Medulla oblongata (tissue), 1 donor: ENCODE measurements at regions not wholly inside any gene's neighbourhood (a gene's known extent, or its start where the extent isn't known, plus 50 kb on each side); places are given as distances from the start of the nearest gene placed in this dataset.

ENCODE experiments used
- DNase-seq: peaks from one replicate; pipeline ENCODE4 v3.0.0-alpha.2; 2015; ENCODE audit errors: extremely low spot score

DNA sequence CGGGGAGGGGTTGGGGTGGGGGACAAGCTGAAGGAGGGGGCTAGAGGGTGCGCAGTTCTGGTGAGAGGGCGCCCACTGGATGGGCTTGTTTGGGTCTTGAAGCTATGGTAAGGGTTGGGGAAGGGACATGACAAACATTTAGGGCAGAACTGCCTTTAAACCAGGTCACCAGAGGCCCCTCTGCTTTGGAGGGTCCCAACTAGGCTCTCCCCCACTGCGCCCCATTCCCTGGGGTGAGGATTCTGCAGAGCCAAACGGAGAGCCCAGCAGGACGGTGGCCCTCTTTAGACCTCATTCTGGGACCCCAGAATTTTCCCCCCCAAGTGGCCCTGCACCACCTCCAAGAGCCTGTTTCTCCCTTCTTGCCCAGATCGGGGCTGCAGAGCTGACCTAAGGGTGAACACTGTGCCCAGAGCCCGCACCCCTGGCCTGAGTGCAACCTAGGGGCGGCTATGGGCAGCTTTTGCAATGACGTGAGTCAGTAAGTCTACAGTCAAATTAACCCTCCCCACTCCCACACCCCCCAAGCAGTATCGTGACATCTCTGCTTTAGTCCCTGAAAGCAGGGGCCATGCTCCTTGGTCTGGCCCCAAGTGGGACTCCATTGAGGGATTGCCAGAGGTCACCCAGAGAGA lies 593.8 kb downstream of the MATN1 start:
- no peak for DNase-seq

DNA sequence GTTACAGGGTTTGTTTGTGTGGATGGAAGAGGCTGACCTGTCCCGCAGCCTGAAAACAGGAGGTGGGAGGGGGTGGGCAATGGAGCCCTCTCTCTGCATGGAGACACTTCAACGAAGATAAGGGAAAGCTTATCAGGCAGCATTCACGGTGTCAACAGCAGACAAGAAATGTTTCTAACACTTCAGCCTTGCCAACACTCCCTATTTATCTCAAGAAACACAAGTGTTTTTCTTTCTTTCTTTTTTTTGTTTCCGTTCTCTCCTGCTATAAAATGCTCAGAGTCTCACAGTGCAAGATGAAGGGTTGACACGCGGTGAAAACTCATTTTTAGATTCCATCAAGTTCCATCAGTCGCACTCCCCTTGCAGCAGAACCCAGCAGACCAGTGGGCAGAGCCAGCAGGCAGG lies 594.4 kb downstream of the MATN1 start:
- DNase-seq: no peak

DNA sequence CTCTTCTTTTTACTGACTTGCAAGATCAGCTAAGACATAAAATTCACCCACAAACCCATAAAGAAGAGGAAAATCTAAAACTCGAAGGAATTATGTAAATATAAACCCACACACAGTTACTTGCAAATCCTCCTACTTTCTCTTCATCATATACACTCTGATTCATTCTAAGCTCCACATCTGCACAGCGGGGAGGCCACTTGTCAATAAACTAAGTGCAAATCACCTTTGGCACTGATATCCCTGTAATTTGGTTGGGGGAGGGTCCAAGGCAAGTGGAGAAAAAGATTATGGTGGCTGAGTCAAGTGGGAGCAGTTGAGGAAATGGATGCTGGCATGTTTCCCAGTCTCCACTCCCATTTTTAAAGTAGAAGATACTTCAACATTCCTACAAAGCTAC lies 596.5 kb downstream of the MATN1 start:
- no peak for DNase-seq

DNA sequence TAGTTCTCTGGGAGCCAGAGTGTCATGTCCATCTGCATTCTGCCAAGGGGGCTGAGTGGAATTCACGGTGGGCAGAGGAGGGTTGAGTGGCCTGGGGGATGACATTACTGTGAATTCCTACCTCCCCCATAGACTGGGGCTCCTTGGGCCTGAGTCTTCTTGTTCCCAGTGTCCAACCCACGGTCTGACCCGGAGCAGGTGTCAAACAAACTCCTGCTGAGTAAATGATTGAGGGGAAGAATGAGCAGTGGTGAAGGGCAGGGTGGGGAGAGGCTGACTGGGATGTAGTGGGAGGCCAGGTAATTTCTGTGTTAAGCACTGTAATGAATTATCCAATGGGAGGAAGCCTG lies 597.6 kb downstream of the MATN1 start:
- no peak for DNase-seq

DNA sequence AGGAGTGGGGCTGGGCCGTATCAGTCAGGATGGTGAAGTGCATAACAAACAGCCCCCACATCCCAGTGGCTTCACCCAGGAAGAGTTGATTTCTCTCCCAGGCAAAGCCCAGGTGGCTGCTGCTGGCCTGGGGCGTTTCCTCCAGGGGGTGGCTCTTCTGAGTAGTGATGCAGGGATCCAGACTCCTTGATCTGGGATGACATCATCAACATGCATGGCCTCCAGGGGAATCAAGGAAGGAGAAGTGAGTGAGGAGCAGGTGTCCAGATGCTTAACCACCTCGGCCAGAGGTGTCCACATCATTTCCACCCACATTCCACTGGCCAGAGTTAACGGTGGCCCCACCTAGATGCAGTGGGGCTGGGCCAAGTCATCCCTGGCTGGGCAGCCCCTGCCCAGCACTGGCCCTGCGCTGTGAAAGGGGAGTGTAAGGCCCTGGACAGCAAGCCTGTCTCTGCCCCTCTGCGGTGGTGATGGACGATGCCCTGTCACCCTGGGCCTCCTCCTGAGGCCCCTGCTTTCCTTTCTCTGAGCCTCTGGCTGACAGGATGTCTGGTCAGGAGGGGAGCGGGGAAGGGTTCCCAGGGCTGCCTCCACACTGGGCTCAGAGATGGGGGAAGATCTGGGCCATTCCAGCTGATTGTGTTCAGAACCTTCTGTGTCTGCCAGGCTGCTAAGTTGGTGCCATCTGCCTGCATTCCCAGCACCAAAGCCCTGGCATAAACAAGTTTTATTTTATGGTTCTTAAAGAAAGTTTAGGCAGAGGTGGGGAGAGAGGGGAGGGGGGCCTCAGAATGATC lies 598.2 kb downstream of the MATN1 start:
- DNase-seq: no peak

DNA sequence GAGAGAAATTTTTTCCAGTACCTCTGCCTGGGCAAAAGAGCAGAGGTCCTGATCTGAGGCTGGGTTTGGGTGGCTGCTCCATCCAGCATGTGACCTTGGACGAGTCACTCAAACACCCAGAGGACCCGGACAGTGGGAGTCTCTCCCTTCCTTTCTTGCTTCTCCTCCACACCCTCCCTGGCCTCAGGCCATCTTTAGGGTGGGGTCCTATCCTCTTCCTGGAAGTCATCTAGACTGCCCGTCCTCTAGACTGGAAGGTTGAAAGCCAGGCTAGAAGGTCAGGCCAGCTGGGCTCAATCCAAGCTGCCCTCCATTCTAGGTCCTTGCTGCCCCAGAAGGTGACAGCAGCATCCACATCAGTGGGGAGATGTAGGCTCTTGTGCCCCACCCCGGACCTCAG lies 599.5 kb downstream of the MATN1 start:
- no peak for DNase-seq

GRCh38 chr1:30123036-30123435 lies 600.3 kb downstream of the MATN1 start:
- no peak for DNase-seq

GRCh38 chr1:30120245-30121000 lies 603.0 kb downstream of the MATN1 start:
- DNase-seq: no peak

DNA sequence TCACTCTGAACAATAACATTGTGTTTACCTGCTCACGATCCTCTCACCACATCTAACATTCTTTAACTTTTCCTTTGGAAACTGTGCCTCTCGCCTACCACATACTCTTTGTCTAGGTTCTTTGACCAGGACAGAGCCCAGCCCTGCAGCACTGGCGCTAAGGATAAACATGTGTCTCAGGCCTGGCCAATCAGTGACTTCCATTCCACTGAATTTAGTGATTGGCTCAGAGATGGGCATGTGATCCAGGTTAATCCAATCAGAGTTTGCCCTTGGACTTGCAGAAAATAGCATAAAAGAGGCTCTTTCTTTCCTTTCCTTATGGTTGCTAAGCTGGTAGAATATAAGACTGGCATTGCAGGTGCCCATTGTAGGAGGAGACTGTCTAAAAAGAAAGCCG lies 605.7 kb downstream of the MATN1 start:
- no peak for DNase-seq

DNA sequence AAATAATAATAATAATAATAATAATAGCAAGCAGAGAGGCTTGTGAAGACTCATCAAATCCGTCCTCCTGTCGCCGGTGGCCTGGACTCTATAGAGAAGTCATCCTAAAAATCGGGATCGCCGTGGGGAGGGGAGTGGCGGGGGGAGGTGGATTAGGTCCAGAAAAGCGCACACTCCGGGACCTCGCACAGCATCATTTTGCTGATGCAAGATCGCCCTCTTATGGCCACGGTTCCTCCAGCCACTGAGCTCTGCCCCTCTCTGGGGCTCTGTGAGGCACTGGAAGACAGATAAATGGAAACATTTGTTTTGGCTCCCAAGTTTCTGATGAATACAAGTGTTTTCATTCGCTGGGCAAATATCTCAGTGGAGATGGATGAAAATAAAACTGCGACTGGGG lies 612.0 kb downstream of the MATN1 start:
- peak; percentile 65 for DNase-seq

- DNase-seq: no peak
Measured at GRCh38 chr1:30110846-30111245, 612.5 kb downstream of the MATN1 start.

DNA sequence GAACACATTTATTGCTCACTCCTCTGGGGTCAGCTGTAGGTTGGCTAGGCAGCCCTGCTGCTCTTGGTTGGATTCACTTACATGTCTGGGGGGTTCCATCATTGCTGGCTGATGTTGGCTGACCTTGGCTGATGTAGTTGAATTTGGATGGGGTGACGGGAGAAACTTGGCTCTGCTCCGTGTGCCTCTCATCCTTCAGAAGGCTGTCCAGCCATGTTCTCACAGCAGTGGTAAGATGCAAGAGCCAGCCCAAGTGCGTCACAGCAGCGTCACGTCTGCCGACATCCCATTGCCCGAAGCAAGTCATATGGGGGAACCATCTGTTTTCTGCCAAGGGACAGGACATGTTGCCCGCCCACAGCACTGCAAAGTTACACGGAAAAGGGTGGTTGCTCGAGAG lies 613.5 kb downstream of the MATN1 start:
- no peak for DNase-seq

GRCh38 chr1:30108186-30108585 lies 615.2 kb downstream of the MATN1 start:
- no peak for DNase-seq

GRCh38 chr1:30106125-30106524 lies 617.3 kb downstream of the MATN1 start:
- no peak for DNase-seq

DNA sequence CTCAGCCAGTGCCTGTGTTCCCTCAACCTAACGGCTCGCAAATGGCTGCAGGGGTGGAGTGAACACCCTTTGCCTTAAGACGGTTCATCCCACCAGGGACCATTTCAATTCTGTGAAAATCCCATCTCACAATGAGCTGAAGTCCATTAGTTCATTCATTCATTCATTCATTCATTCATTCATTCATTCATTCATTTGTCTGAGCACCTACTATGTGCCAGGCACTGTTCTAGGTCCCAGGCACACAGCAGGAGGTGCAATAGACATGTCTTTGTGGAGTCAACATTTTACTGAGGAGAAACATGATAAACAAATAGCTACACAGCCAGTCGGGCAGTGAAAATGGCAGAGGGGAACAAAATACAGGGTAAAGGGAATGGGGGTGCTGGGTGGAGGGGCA lies 618.8 kb downstream of the MATN1 start:
- DNase-seq: no peak

DNA sequence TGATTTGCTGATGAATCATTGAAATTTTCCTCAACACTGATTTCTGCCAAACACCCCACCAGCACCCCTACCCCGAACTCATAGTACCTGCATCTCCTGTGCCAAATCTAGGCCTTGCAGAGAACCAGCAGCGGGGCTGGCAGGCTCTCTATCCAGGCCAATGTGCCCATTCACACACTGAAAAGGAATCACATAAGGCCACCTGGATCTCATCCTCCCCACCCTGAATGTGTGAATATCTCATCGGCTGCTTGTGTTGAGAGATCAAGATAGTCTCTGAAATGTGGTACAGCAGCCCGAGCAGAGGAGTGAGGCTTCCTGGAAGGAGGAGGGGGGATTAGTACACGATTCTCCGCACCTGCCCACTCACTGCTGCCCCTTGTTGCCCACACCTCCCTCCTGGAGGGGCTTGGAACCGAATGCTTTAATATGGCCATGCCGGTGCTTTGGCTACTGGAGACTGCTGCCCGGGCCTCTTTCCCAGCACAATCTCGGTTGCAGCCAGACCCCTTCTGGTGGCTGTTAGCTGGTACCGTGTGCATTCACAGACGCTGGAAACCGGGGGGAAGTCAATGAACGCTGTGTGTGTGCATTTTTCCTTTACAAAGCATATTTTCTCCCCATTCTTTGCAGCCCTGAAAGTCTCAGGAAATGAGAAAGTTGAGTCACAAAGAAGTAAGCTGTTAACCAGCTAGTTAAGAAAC lies 619.5 kb downstream of the MATN1 start:
- no peak for DNase-seq

- no peak for DNase-seq
Measured at GRCh38 chr1:30102605-30103004, 620.8 kb downstream of the MATN1 start.

- no peak for DNase-seq
Measured at GRCh38 chr1:30101487-30102227, 621.7 kb downstream of the MATN1 start.

DNA sequence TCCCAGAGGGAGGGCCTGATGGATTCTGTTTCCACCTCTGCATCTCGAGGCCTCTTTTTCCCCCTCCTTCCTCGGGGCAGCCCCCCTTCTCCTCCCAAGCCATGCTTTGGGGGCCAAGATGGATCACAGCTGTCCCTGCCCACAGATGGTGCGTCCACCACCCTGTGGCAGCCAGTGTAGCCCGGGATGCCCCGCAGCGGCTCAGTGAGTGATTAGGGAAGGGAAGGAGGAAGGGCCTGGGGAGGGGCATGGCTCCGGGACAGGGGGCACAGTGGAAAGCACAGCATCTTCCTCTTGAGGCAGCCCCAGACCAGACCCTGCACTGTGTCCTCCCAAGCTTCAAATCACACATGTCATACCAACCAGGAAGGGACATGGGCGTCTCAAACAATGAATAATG lies 622.4 kb downstream of the MATN1 start:
- DNase-seq: no peak

DNA sequence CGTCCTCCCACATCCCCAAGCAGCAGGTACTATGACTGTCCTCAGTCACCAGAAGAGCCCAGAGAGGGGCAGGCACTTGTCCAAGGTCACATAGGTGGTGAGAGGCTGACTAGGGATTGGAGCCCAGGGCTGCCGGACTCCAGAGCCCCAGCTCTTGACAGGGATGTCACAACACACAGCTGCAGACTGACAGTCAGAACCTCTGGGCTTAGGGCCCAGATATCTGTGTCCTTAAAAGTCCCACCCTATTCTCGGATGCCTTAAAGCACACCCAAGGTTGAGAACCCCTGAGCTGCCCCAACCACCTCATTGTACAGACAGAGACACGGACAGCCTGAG lies 622.9 kb downstream of the MATN1 start:
- DNase-seq: no peak

GRCh38 chr1:30099587-30100523 lies 623.5 kb downstream of the MATN1 start:
- DNase-seq: no peak
